ENCODE measurements at regions not wholly inside any gene's neighbourhood (a gene's known extent, or its start where the extent isn't known, plus 50 kb on each side); places are given as distances from the start of the nearest gene placed in this dataset.

DNA sequence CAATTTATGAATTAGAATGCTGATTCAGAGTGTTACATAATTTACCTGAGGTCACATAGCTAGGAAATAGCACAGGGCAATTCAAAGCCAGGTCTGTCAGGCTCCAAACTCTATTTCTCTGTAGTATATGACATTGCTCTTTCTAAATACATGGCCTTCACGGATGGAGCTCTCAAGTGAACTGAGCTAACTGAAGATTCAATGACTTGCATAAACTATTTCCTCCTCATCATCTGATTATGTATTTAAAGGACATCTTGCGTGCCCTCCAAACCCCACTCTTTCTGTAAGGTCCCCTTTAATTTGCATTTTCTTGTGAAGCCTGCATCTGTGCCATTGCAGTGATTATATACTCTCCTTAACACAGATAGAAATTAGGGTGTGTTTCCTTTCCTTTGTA is 537.4 kb upstream of the VRK2 start:
- Histone ChIP-seq H3K27me3 (ENCODE audit: insufficient read depth, low read length, poor library complexity, severe bottlenecking) (no peaks in the 10 kb centered on the region), H3K4me3 (ENCODE audit: low read length, poor library complexity, severe bottlenecking) (no peak overlapping the region), H4K20me1 (ENCODE audit: insufficient read depth, low read length, poor library complexity, severe bottlenecking) (no peaks in the 10 kb centered on the region), H3K36me3 (ENCODE audit: insufficient read depth, low read length) (no peaks in the 10 kb centered on the region), H3K79me2 (ENCODE audit: insufficient read depth, low read length) (no peaks in the 10 kb centered on the region), H3K4me2 (ENCODE audit: low read depth, low read length, poor library complexity, severe bottlenecking) (no peak overlapping the region), H3K9me2 (replicated peaks; ENCODE audit: low read depth, low read length) (no peaks in the 10 kb centered on the region), H3K4me1 (ENCODE audit: insufficient read depth, low read length, poor library complexity, severe bottlenecking) (no peaks in the 10 kb centered on the region), H3K9ac (ENCODE audit: low read depth, low read length, poor library complexity, severe bottlenecking) (no peak overlapping the region), H3F3A (ENCODE audit: low read depth) (no peaks in the 10 kb centered on the region), H2AFZ (ENCODE audit: low read length) (no peak overlapping the region), H3K9me3 (ENCODE audit: insufficient read depth, low read depth, low read length) (no peaks in the 10 kb centered on the region)
- TF ChIP-seq EZH2phosphoT487 (IDR thresholded peaks at IDR 0.05; ENCODE audit: borderline replicate concordance): no peak
- TF ChIP-seq, protein P1, sequence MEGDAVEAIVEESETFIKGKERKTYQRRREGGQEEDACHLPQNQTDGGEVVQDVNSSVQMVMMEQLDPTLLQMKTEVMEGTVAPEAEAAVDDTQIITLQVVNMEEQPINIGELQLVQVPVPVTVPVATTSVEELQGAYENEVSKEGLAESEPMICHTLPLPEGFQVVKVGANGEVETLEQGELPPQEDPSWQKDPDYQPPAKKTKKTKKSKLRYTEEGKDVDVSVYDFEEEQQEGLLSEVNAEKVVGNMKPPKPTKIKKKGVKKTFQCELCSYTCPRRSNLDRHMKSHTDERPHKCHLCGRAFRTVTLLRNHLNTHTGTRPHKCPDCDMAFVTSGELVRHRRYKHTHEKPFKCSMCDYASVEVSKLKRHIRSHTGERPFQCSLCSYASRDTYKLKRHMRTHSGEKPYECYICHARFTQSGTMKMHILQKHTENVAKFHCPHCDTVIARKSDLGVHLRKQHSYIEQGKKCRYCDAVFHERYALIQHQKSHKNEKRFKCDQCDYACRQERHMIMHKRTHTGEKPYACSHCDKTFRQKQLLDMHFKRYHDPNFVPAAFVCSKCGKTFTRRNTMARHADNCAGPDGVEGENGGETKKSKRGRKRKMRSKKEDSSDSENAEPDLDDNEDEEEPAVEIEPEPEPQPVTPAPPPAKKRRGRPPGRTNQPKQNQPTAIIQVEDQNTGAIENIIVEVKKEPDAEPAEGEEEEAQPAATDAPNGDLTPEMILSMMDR (conservative IDR thresholded peaks at IDR 0.05; ENCODE audit: low read length): no peak

DNA sequence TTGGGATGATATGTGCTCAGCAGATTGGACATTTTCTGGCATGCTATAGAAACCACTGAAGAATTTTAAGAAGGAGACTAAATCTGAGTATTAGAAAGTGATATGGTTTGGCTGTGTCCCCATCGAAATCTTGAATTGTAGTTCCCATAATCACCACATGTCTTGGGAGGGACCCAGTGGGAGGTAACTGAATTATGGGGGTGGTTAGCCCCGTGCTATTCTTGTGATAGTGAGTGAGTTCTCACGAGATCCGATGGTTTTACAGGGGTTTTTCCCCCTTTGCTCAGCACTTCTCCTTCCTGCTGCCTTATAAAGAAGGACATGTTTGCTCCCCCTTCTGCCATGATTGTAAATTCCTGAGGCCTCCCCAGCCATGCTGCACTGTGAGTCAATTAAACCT is 535.9 kb upstream of the VRK2 start:
- no peaks in the 10 kb centered on the region for H3K4me1 ChIP-seq (ENCODE audit: insufficient read depth, low read length, poor library complexity, severe bottlenecking)
- H3K27me3 ChIP-seq (ENCODE audit: insufficient read depth, low read length, poor library complexity, severe bottlenecking): no peaks in the 10 kb centered on the region
- H3K4me2 ChIP-seq (ENCODE audit: low read depth, low read length, poor library complexity, severe bottlenecking): no peak overlapping the region
- TF ChIP-seq, protein P1 (conservative IDR thresholded peaks at IDR 0.05; ENCODE audit: low read length): no peak
- TF ChIP-seq EZH2phosphoT487 (IDR thresholded peaks at IDR 0.05; ENCODE audit: borderline replicate concordance): no peak
- no peak overlapping the region for H3K9ac ChIP-seq (ENCODE audit: low read depth, low read length, poor library complexity, severe bottlenecking)
- no peaks in the 10 kb centered on the region for H3K79me2 ChIP-seq (ENCODE audit: insufficient read depth, low read length)
- no peaks in the 10 kb centered on the region for H4K20me1 ChIP-seq (ENCODE audit: insufficient read depth, low read length, poor library complexity, severe bottlenecking)
- H3K4me3 ChIP-seq (ENCODE audit: low read length, poor library complexity, severe bottlenecking): no peak overlapping the region
- H2AFZ ChIP-seq (ENCODE audit: low read length): no peak overlapping the region
- H3K36me3 ChIP-seq (ENCODE audit: insufficient read depth, low read length): no peaks in the 10 kb centered on the region
- H3F3A ChIP-seq (ENCODE audit: low read depth): no peaks in the 10 kb centered on the region
- no peaks in the 10 kb centered on the region for H3K9me2 ChIP-seq (replicated peaks; ENCODE audit: low read depth, low read length)
- no peaks in the 10 kb centered on the region for H3K9me3 ChIP-seq (ENCODE audit: insufficient read depth, low read depth, low read length)

DNA sequence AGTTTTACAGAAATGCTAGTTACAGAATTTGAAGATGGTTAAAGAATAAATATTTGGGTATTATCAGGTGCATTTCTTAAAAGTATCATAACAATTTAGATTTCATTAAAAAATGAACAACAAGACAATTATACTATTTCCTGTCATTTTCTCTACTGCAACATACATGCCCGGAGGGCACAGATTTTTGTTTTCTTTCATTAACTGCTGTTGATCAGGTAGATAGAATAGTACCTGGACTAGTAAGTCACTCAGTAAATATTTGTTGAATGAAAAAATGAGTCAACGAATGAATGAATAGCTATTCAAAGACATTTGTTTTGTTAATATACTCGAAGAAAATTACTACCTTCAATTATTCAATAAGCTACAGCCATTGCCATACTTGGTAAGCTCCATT is 531.2 kb upstream of the VRK2 start:
- H3K9me3 ChIP-seq (ENCODE audit: insufficient read depth, low read depth, low read length): no peaks in the 10 kb centered on the region
- H3K27me3 ChIP-seq (ENCODE audit: insufficient read depth, low read length, poor library complexity, severe bottlenecking): no peaks in the 10 kb centered on the region
- no peak overlapping the region for H3K4me3 ChIP-seq (ENCODE audit: low read length, poor library complexity, severe bottlenecking)
- H3K4me2 ChIP-seq (ENCODE audit: low read depth, low read length, poor library complexity, severe bottlenecking): no peak overlapping the region
- no peak overlapping the region for H3K9ac ChIP-seq (ENCODE audit: low read depth, low read length, poor library complexity, severe bottlenecking)
- no peaks in the 10 kb centered on the region for H3K4me1 ChIP-seq (ENCODE audit: insufficient read depth, low read length, poor library complexity, severe bottlenecking)
- no peaks in the 10 kb centered on the region for H4K20me1 ChIP-seq (ENCODE audit: insufficient read depth, low read length, poor library complexity, severe bottlenecking)
- no peaks in the 10 kb centered on the region for H3K9me2 ChIP-seq (replicated peaks; ENCODE audit: low read depth, low read length)
- no peak overlapping the region for H2AFZ ChIP-seq (ENCODE audit: low read length)
- no peaks in the 10 kb centered on the region for H3K36me3 ChIP-seq (ENCODE audit: insufficient read depth, low read length)
- TF ChIP-seq, protein P1 (conservative IDR thresholded peaks at IDR 0.05; ENCODE audit: low read length): no peak
- no peak for TF ChIP-seq EZH2phosphoT487 (IDR thresholded peaks at IDR 0.05; ENCODE audit: borderline replicate concordance)
- H3F3A ChIP-seq (ENCODE audit: low read depth): no peaks in the 10 kb centered on the region
- no peaks in the 10 kb centered on the region for H3K79me2 ChIP-seq (ENCODE audit: insufficient read depth, low read length)
